Breast epithelium (tissue), 4 donors: ENCODE measurements at regions not wholly inside any gene's neighbourhood (a gene's known extent, or its start where the extent isn't known, plus 50 kb on each side); places are given as distances from the start of the nearest gene placed in this dataset.

Experiments used
- DNase-seq, 2 donors: peaks; one replicate each; pipeline ENCODE4 v3.0.0-alpha.2; 2019; ENCODE audit warnings: low spot score in 2 of 2
- H3K27ac ChIP-seq, 2 donors: fragments of 200-600 bp; sonication (generic) in 1 of 2; one replicate each; pipeline ENCODE4 v1.5.1; 2016 to 2019; ENCODE audit warnings: mild to moderate bottlenecking in 1 of 2
- H3K27me3 ChIP-seq, 2 donors: fragments of 200-600 bp; sonication (generic) in 1 of 2; one replicate each; pipeline versions ENCODE4 v1.5.1 to v1.6.0; 2017 to 2019; ENCODE audit warnings: control low read depth in 1 of 2, mild to moderate bottlenecking in 1 of 2
- H3K36me3 ChIP-seq: fragments of 200-600 bp; one replicate; pipeline ENCODE4 v1.5.1; 2019
- H3K4me1 ChIP-seq, 2 donors: fragments of 200-600 bp; sonication (generic); one replicate each; pipeline ENCODE4 v1.5.1; 2016 to 2019; ENCODE audit warnings: control low read depth in 1 of 2
- H3K4me3 ChIP-seq, 3 donors: fragments of 200-600 bp; sonication (generic); 1 replicate in 2 of 3; 2 replicates in 1 of 3; pipeline ENCODE4 v1.5.1; 2016 to 2019; ENCODE audit warnings: mild to moderate bottlenecking in 3 of 3, moderate library complexity in 2 of 3
- H3K9me3 ChIP-seq, 2 donors: fragments of 200-600 bp; sonication (generic) in 1 of 2; one replicate each; pipeline ENCODE4 v1.5.1; 2016 to 2019; ENCODE audit warnings: control low read depth in 1 of 2
- CTCF ChIP-seq, 3 donors: fragments of 450-650 bp; IDR thresholded peaks; one replicate each; pipeline ENCODE4 v1.5.1; 2016 to 2017; ENCODE audit warnings: antibody characterized with exemption in 3 of 3, mild to moderate bottlenecking in 3 of 3, moderate library complexity in 3 of 3
- POLR2A ChIP-seq: fragments of 450-650 bp; IDR thresholded peaks from one replicate; pipeline ENCODE4 v1.6.1; 2016; ENCODE audit warnings: antibody characterized with exemption, mild to moderate bottlenecking, moderate library complexity
- POLR2AphosphoS5 ChIP-seq, 3 donors: sonication (generic); formaldehyde crosslinking; IDR thresholded peaks; one replicate each; pipeline ENCODE4 v1.6.1; 2017; ENCODE audit warnings: antibody characterized with exemption in 3 of 3
- intact Hi-C: fragments of 100-400 bp; cut with DNase I; formaldehyde crosslinking; loops from one replicate; pipeline ENCODE4 v1.15.1; 2023; ENCODE audit warnings: low total_unique reads

- Histone ChIP-seq H3K27me3 (no peaks in the 10 kb centered on the region), H3K36me3 (no peaks in the 10 kb centered on the region), H3K27ac (no peak overlapping the region), H3K4me1 (no peaks in the 10 kb centered on the region), H3K9me3 (no peaks in the 10 kb centered on the region), H3K4me3 (no peak overlapping the region)
- intact Hi-C loops, result no loop called here
- TF ChIP-seq POLR2A (no peak), POLR2AphosphoS5 (IDR thresholded peaks at IDR 0.05) (no peak), CTCF (IDR thresholded peaks at IDR 0.05) (no peak)
- no peak for DNase-seq
These were observed 166.7 kb downstream of the EVX1 start for GRCh38 chr7:27409311-27409710.

GRCh38 chr7:27409776-27410175 lies 167.2 kb downstream of the EVX1 start:
- H3K4me1 ChIP-seq, result no peaks in the 10 kb centered on the region

GRCh38 chr7:27410812-27411544 lies 168.4 kb downstream of the EVX1 start:
- Histone ChIP-seq H3K36me3 (no peaks in the 10 kb centered on the region), H3K9me3 (no peaks in the 10 kb centered on the region), H3K27ac (no peak overlapping the region), H3K4me3 (no peak overlapping the region), H3K4me1 (no peaks in the 10 kb centered on the region), H3K27me3 (no peaks in the 10 kb centered on the region)
- intact Hi-C loops, result no loop called here
- TF ChIP-seq CTCF (IDR thresholded peaks at IDR 0.05) (no peak), POLR2A (no peak), POLR2AphosphoS5 (IDR thresholded peaks at IDR 0.05) (no peak)
- no peak for DNase-seq

More at GRCh38 chr7:27409776-27410175, 167.2 kb downstream of the EVX1 start:
- TF ChIP-seq CTCF (IDR thresholded peaks at IDR 0.05), result no peak
- no peak for DNase-seq
- Histone ChIP-seq H3K27me3 (no peaks in the 10 kb centered on the region), H3K27ac (no peak overlapping the region), H3K36me3 (no peaks in the 10 kb centered on the region), H3K4me3 (no peak overlapping the region), H3K9me3 (no peaks in the 10 kb centered on the region)
- intact Hi-C loops, result no loop called here

GRCh38 chr7:27412164-27412563 lies 169.6 kb downstream of the EVX1 start:
- Histone ChIP-seq H3K36me3 (no peaks in the 10 kb centered on the region), H3K9me3 (no peaks in the 10 kb centered on the region), H3K4me3 (no peak overlapping the region), H3K27ac (no peak overlapping the region), H3K27me3 (no peaks in the 10 kb centered on the region), H3K4me1 (no peaks in the 10 kb centered on the region)
- no peak for DNase-seq
- TF ChIP-seq POLR2A (no peak), POLR2AphosphoS5 (IDR thresholded peaks at IDR 0.05) (no peak), CTCF (IDR thresholded peaks at IDR 0.05) (no peak)
- intact Hi-C loops, result no loop called here

- intact Hi-C loops, result no loop called here
These were observed 175.9 kb downstream of the EVX1 start for GRCh38 chr7:27418541-27418940.

More at GRCh38 chr7:27418541-27418940, 175.9 kb downstream of the EVX1 start:
- H3K27me3 ChIP-seq, result no peaks in the 10 kb centered on the region
- TF ChIP-seq POLR2A (no peak), CTCF (IDR thresholded peaks at IDR 0.05) (no peak), POLR2AphosphoS5 (IDR thresholded peaks at IDR 0.05) (no peak)
- H3K36me3 ChIP-seq, result no peaks in the 10 kb centered on the region
- no peaks in the 10 kb centered on the region for H3K4me1 ChIP-seq
- no peaks in the 10 kb centered on the region for H3K9me3 ChIP-seq
- DNase-seq, result no peak
- no peak overlapping the region for H3K4me3 ChIP-seq
- no peak overlapping the region for H3K27ac ChIP-seq
